NCI-H82 treated with DMSO at 0.1 percent for 48 hours (cell line): ENCODE measurements at regions not wholly inside any gene's neighbourhood (a gene's known extent, or its start where the extent isn't known, plus 50 kb on each side); places are given as distances from the start of the nearest gene placed in this dataset.
"Not testable (repeated sequence)": the region's sequence is repeated elsewhere in the genome, so short reads cannot be mapped to it uniquely, and the experiment has no call there.

ENCODE experiments used
- DNase-seq: peaks from one replicate; lab custom pipeline; 2025; ENCODE audit not compliant: unreplicated experiment; lab: John Stamatoyannopoulos, UW

DNA sequence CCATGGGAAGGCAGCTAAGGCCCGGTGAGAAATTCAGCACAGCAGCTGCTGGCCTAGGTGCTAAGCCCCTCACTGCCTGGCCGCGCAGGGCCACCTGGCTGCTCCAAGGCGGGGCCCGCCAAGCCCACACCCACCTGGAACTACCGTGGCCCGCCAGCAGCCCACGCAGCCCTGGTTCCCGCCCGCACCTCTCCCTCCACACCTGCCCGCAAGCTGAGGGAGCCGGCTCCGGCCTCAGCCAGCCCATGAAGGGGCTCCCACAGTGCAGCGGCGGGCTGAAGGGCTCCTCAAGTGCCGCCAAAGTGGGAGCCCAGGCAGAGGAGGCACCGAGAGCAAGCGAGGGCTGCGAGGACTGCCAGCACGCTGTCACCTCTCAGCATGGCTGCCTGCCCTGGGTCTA, 146.9 kb upstream of the APOOL start:
- DNase-seq, result not testable (repeated sequence)

GRCh38 chrX:84858771-84859170, 144.9 kb upstream of the APOOL start:
- not testable (repeated sequence) for DNase-seq

DNA sequence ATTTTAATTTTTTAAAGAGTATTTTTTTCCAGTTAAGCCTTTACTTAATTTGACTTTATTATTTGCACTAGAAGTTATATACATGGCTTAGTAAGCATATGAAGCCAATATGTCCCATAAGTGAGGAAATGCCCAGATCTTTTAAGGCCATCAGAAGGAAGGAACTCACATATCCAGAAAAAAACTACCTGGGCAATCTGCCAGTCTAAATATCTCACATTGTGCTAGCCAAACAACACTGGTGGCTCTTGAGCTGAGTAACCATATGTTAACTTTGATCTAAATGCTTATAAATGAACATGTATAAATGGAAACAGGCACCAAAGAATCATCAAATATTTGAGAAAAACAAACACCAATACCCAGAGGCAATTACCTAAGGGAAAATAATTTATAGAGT, 138.6 kb upstream of the APOOL start:
- DNase-seq, result no peak

DNA sequence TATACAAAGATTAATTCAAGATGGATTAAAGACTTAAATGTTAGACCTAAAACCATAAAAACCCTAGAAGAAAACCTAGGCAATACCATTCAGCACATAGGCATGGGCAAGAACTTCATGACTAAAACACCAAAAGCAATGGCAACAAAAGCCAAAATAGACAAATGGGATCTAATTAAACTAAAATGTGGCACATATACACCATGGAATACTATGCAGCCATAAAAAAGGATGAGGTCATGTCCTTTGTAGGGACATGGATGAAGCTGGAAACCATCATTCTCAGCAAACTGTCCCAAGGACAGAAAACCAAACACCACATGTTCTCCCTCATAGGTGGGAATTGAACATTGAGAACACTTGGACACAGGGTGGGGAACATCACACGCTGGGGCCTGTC, 133.4 kb upstream of the APOOL start:
- not testable (repeated sequence) for DNase-seq

- not testable (repeated sequence) for DNase-seq
These were observed 131.4 kb upstream of the APOOL start for GRCh38 chrX:84872160-84872771.

DNA sequence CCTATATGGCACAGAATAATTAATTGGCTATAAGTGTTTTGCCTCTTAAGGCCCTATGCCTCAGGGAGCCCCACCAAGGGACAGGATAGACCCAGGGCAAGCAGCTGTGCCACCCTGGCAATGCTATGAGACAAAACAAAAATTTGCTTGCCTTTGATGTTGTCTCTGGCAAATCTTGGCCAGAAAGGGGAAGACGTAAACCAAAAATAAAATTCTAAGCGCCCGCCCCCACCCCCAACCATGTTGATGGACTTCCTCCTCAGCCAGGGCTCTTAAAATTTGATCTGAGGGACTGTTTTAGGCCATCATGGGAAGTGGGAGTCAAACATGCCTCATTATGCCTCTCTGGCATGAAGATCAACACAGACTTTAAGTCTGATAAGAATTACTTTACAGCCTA, 130.5 kb upstream of the APOOL start:
- DNase-seq, result no peak

- DNase-seq, result no peak
These were observed 126.8 kb upstream of the APOOL start for GRCh38 chrX:84876876-84877275.

DNA sequence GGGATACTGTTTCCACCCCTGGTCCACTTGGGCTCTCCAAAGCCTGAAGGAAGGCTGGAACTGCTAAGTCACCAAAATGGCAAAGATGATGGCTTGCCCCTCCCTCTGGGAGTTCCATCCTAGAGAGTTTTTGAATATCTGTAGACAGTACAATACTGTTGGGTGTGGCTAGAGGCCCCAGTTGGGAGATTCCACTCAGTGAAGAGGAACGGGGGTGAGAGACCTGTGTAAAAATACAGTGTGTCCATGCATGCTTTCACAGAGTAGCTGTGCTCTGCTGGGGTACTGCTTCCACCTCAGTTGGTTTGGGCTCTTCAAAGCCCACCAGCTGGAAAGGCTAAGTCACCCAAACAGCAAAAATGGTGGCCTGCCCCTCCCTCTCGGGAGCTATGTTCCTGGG, 109.8 kb upstream of the APOOL start:
- DNase-seq, result no peak

GRCh38 chrX:84907324-84907968, 96.2 kb upstream of the APOOL start:
- DNase-seq, result no peak

DNA sequence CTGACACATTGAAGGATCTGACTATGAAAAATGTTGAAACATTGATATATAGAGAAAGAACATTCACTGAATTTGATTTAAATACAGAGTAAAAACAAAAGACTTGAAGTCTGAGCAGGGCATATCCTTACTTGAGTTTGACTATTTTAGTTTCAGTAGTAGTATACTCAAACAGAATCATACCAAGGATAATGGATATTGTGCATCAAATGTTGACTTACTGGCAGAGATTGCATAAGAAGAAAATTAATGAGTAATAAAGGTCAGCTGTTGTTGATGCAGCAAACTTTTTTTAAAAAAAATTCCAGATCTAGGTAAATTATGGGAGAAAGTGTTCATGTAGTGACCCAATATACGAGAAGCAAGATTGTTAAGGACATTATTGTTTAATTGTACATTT, 94.5 kb upstream of the APOOL start:
- no peak for DNase-seq

- no peak for DNase-seq
These were observed 79.1 kb upstream of the APOOL start for GRCh38 chrX:84924624-84925023.

GRCh38 chrX:84932814-84933213, 70.9 kb upstream of the APOOL start:
- no peak for DNase-seq

- no peak for DNase-seq
These were observed 69.6 kb upstream of the APOOL start for GRCh38 chrX:84933956-84934556.
